Uterus (tissue), 3 donors: ENCODE measurements at regions not wholly inside any gene's neighbourhood (a gene's known extent, or its start where the extent isn't known, plus 50 kb on each side); places are given as distances from the start of the nearest gene placed in this dataset.

Source experiments
- DNase-seq, 2 donors: peaks; one replicate each; pipeline ENCODE4 v3.0.0-alpha.2; 2019 to 2020
- H3K27ac ChIP-seq, 2 donors: fragments of 200-600 bp; sonication (generic); 1 replicate in 1 of 2; 2 replicates in 1 of 2; pipeline ENCODE4 v1.5.1; 2016 to 2018
- H3K27me3 ChIP-seq, 2 donors: fragments of 200-600 bp; sonication (generic); one replicate each; pipeline ENCODE4 v1.5.1; 2018 to 2019; ENCODE audit warnings: control low read depth in 1 of 2
- H3K36me3 ChIP-seq, 2 donors: fragments of 200-600 bp; sonication (generic); one replicate each; pipeline ENCODE4 v1.5.1; 2019; ENCODE audit warnings: control low read depth in 1 of 2
- H3K4me1 ChIP-seq, 2 donors: fragments of 200-600 bp; sonication (generic); one replicate each; pipeline ENCODE4 v1.5.1; 2018 to 2019; ENCODE audit warnings: control low read depth in 1 of 2
- H3K4me3 ChIP-seq, 2 donors: fragments of 200-600 bp; sonication (generic); 1 replicate in 1 of 2; 2 replicates in 1 of 2; pipeline ENCODE4 v1.5.1; 2018 to 2019; ENCODE audit warnings: mild to moderate bottlenecking in 1 of 2
- H3K9me3 ChIP-seq, 2 donors: fragments of 200-600 bp; sonication (generic); one replicate each; pipeline ENCODE4 v1.5.1; 2019; ENCODE audit warnings: control low read depth in 1 of 2
- POLR2A ChIP-seq, 2 donors: fragments of 450-650 bp; IDR thresholded peaks; one replicate each; pipeline ENCODE4 v1.6.1; 2016; ENCODE audit warnings: antibody characterized with exemption in 2 of 2, mild to moderate bottlenecking in 1 of 2, moderate library complexity in 1 of 2
- intact Hi-C: fragments of 100-400 bp; cut with DNase I; formaldehyde crosslinking; loops from one replicate; pipeline ENCODE4 v1.15.1; 2023; ENCODE audit warnings: low total_unique reads
- TF ChIP-seq, protein P1 (sequence below), 4 experiments: fragments of 200-600 bp in 2 of 4; fragments of 450-650 bp in 2 of 4; sonication (generic) in 2 of 4; IDR thresholded peaks; one replicate each; pipeline ENCODE4 v1.5.1; 2016 to 2019; ENCODE audit warnings: antibody characterized with exemption in 4 of 4, mild to moderate bottlenecking in 2 of 4, moderate library complexity in 1 of 4
- donor health status: DM: yes; HTN: yes; CAD: no.

DNA sequence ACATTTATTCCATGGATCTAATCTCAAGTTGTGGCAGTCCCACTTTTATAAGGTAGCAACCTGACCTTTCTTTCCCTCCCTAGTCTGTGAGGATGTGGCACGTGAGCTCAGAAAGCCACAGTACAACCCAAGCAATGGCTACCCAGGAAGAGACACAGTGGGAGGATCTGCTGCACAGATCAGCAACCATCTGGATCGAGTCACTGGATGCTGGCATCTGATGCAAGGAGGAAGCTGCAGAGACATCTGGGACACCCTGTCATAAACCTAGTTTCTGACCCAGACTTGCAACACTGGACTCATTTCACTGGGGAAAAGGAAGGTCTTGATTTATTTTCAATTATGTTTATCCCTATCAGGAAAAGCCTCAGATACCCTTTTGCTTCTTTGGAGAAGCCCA is 327.1 kb downstream of the PAPSS1 start:
- DNase-seq = peak in 1 of 2 donors; percentile 20
- Histone ChIP-seq H3K36me3 (no peaks in the 10 kb centered on the region), H3K4me1 (peaks cover 0 to 3% of the 10 kb centered on the region in 2 donors), H3K27ac (peak overlapping the region; percentile 17 to 34), H3K27me3 (no peaks in the 10 kb centered on the region), H3K4me3 (peak overlapping the region in 1 of 2 donors; percentile 19), H3K9me3 (no peaks in the 10 kb centered on the region)
- TF ChIP-seq, protein P1, sequence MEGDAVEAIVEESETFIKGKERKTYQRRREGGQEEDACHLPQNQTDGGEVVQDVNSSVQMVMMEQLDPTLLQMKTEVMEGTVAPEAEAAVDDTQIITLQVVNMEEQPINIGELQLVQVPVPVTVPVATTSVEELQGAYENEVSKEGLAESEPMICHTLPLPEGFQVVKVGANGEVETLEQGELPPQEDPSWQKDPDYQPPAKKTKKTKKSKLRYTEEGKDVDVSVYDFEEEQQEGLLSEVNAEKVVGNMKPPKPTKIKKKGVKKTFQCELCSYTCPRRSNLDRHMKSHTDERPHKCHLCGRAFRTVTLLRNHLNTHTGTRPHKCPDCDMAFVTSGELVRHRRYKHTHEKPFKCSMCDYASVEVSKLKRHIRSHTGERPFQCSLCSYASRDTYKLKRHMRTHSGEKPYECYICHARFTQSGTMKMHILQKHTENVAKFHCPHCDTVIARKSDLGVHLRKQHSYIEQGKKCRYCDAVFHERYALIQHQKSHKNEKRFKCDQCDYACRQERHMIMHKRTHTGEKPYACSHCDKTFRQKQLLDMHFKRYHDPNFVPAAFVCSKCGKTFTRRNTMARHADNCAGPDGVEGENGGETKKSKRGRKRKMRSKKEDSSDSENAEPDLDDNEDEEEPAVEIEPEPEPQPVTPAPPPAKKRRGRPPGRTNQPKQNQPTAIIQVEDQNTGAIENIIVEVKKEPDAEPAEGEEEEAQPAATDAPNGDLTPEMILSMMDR (IDR thresholded peaks at IDR 0.05) = no peak
- TF ChIP-seq POLR2A (IDR thresholded peaks at IDR 0.05) = no peak
- intact Hi-C loops = no loop called here

DNA sequence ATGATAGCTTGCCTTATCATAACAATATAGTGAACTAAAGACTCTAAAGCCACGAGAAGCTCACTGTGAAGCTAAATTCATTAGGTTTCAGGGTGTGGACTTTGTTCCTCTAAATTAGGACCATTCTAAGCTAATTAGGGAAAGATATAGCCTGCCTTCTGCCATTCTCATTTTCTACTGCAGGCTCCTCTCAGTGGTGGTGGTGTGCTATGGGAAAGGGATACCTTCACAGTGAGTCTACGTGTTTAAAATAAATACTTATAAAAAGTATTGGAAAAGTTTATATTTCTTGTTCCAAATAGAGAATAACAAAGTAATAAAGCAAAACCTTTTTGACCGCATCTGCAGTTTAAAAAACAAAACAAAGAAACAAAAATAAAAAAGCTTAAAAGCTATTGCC is 327.7 kb downstream of the PAPSS1 start:
- Histone ChIP-seq H3K36me3 (no peaks in the 10 kb centered on the region), H3K9me3 (no peaks in the 10 kb centered on the region), H3K4me1 (peaks cover 0 to 3% of the 10 kb centered on the region in 2 donors), H3K4me3 (no peak overlapping the region), H3K27ac (peak overlapping the region in 1 of 2 donors; percentile 34), H3K27me3 (no peaks in the 10 kb centered on the region)
- no peak for DNase-seq
- TF ChIP-seq POLR2A (IDR thresholded peaks at IDR 0.05) = no peak
- TF ChIP-seq, protein P1 (IDR thresholded peaks at IDR 0.05) = no peak
- intact Hi-C loops = no loop called here

DNA sequence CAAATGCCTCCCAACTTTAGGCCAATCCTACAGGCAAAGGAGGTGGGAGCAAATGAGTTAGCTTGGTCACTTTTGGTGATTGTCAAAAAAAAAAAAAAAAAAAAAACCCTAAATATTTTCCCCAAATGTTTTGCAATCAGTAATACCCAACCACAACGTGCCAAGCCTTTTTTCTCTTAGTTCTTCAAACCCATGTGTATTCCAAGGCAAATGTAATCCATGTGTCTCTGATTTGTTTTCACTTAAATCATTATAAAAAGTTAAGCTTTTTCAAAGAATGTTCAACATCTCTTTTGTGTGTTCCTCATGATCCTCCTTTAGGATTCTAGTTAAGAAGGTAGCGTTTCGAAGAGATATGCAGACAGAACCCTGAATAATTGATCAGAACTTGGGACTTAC is 328.4 kb downstream of the PAPSS1 start:
- TF ChIP-seq POLR2A (IDR thresholded peaks at IDR 0.05) = no peak
- TF ChIP-seq, protein P1 (IDR thresholded peaks at IDR 0.05) = no peak
- no peak for DNase-seq
- Histone ChIP-seq H3K27me3 (no peaks in the 10 kb centered on the region), H3K9me3 (no peaks in the 10 kb centered on the region), H3K27ac (no peak overlapping the region), H3K4me3 (no peak overlapping the region), H3K4me1 (peaks cover 0 to 3% of the 10 kb centered on the region in 2 donors), H3K36me3 (no peaks in the 10 kb centered on the region)
- intact Hi-C loops = no loop called here

DNA sequence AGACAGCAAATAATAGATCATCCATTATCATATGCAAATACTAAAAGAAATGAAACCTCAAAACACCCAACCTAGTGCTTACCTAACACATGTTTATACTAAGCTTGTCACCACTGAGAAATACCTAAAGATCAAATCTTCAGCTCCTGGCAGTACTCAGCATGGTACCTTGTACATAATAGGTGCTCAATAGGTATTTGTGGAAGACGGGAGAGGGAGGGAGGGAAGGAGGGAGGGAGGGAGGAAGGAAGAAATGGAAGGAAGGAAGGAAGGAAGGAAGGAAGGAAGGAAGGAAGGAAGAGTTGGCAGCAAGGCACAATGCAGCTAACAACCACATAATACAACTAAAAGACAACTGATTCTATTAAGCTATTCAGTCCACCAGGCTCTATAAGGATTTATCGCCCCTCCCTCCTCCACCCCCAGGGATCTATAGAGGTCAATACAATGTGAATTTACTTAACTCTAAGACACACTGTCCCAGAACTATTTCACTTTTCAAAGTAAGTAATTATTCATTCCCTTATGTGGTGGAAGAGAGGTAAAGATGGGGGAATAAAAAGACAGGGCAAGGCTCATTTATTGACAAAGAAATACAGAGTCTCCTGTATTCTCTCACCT is 328.9 kb downstream of the PAPSS1 start:
- Histone ChIP-seq H3K27ac (no peak overlapping the region), H3K27me3 (no peaks in the 10 kb centered on the region), H3K4me1 (peaks cover 0 to 3% of the 10 kb centered on the region in 2 donors), H3K4me3 (no peak overlapping the region), H3K36me3 (no peaks in the 10 kb centered on the region), H3K9me3 (no peaks in the 10 kb centered on the region)
- TF ChIP-seq POLR2A (IDR thresholded peaks at IDR 0.05) = no peak
- TF ChIP-seq, protein P1 (IDR thresholded peaks at IDR 0.05) = no peak
- no peak for DNase-seq
- intact Hi-C loops = no loop called here

DNA sequence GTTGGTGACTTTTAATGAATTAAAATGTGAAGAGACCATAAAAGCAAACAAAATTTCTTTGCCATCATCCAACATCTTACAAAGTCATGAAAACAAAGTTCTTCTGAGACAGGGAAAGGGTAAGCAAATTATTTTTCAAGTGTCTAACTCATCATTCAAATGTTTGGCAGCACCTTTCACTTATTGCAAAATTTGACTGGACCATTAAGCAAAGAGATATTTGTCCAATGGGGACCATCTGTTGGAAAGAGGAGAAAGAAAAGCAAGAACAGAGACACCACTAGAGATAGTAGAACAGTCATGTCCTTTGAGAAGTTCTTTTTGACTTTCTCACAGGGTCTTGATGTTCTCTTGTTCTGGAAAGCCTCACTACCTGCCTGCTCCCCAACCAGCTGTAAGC is 330.1 kb downstream of the PAPSS1 start:
- no peak for TF ChIP-seq POLR2A (IDR thresholded peaks at IDR 0.05)
- TF ChIP-seq, protein P1 (IDR thresholded peaks at IDR 0.05) = no peak
- Histone ChIP-seq H3K27ac (no peak overlapping the region), H3K4me3 (no peak overlapping the region), H3K27me3 (no peaks in the 10 kb centered on the region), H3K36me3 (no peaks in the 10 kb centered on the region), H3K4me1 (peaks cover 0 to 3% of the 10 kb centered on the region in 2 donors), H3K9me3 (no peaks in the 10 kb centered on the region)
- intact Hi-C loops = no loop called here
- no peak for DNase-seq
